ENCODE measurements at regions not wholly inside any gene's neighbourhood (a gene's known extent, or its start where the extent isn't known, plus 50 kb on each side); places are given as distances from the start of the nearest gene placed in this dataset.

DNA sequence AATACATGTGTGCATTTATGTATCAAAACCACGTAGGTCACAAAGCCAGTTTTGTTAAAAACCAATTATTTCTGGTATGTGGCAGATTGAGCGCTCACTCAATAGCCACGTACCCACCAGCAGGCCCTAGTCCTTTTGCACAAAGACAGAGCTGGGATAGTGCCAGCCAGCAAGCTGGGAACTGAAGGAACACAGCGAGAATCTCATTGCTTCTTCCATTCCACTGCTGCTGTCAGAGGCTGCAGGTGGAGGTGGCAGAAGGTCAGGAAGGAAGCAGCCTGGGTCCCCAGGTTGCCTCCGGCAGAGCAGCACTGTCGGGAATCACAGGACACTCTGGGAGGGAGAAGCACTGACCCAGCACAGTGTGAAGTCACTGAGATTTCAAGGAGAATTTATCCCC is 385.5 kb upstream of the PFKP start:
- TF ChIP-seq, protein P1, sequence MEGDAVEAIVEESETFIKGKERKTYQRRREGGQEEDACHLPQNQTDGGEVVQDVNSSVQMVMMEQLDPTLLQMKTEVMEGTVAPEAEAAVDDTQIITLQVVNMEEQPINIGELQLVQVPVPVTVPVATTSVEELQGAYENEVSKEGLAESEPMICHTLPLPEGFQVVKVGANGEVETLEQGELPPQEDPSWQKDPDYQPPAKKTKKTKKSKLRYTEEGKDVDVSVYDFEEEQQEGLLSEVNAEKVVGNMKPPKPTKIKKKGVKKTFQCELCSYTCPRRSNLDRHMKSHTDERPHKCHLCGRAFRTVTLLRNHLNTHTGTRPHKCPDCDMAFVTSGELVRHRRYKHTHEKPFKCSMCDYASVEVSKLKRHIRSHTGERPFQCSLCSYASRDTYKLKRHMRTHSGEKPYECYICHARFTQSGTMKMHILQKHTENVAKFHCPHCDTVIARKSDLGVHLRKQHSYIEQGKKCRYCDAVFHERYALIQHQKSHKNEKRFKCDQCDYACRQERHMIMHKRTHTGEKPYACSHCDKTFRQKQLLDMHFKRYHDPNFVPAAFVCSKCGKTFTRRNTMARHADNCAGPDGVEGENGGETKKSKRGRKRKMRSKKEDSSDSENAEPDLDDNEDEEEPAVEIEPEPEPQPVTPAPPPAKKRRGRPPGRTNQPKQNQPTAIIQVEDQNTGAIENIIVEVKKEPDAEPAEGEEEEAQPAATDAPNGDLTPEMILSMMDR (IDR thresholded peaks at IDR 0.05): no peak
- TF ChIP-seq CREB1 (CRISPR knock-in tag; IDR thresholded peaks at IDR 0.05): no peak
